ENCODE measurements at regions not wholly inside any gene's neighbourhood (a gene's known extent, or its start where the extent isn't known, plus 50 kb on each side); places are given as distances from the start of the nearest gene placed in this dataset.

DNA sequence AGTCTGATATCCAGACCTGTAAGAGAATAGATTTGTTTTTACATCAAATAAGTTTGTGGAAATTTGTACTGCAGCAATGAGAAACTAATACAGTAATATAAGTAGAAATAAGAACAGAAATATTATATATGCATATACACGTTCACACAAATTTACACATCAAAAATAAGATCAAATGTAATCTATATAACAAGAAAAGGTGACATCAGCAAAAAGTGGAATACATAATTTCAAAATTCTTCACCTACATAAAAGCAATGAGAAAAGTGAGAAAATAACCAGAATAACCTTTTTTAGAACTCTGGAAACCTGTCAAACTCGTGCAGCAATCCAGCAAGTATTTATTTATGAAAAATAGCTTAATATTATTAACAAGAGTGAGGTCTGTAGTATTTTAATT lies 1124.6 kb upstream of the ATXN7L3B start:
- WGBS, 2 donors = 74 to 92% methylated on average over 2 of the region's 2 CpGs
- no peak overlapping the region for H3K4me3 ChIP-seq
- intact Hi-C loops (cut with DNase I; ENCODE audit: low total_unique reads) = no loop called here
- no peak overlapping the region for H3K27ac ChIP-seq
- no peak for DNase-seq
- H3K36me3 ChIP-seq (ENCODE audit: low read depth, missing control alignments) = no peaks in the 10 kb centered on the region
- no peaks in the 10 kb centered on the region for H3K9me3 ChIP-seq
- no peaks in the 10 kb centered on the region for H3K4me1 ChIP-seq
- TF ChIP-seq, protein P1, sequence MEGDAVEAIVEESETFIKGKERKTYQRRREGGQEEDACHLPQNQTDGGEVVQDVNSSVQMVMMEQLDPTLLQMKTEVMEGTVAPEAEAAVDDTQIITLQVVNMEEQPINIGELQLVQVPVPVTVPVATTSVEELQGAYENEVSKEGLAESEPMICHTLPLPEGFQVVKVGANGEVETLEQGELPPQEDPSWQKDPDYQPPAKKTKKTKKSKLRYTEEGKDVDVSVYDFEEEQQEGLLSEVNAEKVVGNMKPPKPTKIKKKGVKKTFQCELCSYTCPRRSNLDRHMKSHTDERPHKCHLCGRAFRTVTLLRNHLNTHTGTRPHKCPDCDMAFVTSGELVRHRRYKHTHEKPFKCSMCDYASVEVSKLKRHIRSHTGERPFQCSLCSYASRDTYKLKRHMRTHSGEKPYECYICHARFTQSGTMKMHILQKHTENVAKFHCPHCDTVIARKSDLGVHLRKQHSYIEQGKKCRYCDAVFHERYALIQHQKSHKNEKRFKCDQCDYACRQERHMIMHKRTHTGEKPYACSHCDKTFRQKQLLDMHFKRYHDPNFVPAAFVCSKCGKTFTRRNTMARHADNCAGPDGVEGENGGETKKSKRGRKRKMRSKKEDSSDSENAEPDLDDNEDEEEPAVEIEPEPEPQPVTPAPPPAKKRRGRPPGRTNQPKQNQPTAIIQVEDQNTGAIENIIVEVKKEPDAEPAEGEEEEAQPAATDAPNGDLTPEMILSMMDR (IDR thresholded peaks at IDR 0.05) = no peak
- no peaks in the 10 kb centered on the region for H3K27me3 ChIP-seq

DNA sequence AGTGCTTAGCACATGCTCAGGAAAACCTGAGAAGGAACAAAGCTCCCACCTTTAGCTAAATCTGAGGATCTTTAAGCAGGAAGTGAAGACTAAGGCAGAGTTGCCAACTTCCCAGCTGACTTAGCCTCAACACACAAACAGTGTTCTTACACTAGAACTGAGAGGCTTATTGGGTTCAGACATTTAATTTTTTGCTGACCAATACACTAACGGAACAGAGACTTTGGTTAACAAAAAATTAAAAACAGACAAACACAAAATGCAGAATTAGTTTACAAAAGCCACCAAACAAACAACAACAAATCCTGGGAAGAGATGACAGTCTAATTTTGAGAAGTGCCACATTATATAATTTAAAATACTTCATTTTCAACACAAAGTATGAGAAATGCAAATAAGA lies 1123.7 kb upstream of the ATXN7L3B start:
- Histone ChIP-seq H3K36me3 (ENCODE audit: low read depth, missing control alignments) (no peaks in the 10 kb centered on the region), H3K27ac (no peak overlapping the region), H3K27me3 (no peaks in the 10 kb centered on the region), H3K4me3 (no peak overlapping the region), H3K9me3 (no peaks in the 10 kb centered on the region), H3K4me1 (no peaks in the 10 kb centered on the region)
- no peak for DNase-seq
- intact Hi-C loops (cut with DNase I; ENCODE audit: low total_unique reads) = no loop called here
- WGBS, 2 donors = 13 to 42% methylated on average over 1 of the region's 1 CpG
- TF ChIP-seq POLR2A (IDR thresholded peaks at IDR 0.05) = no peak
- TF ChIP-seq, protein P1 (IDR thresholded peaks at IDR 0.05) = no peak

DNA sequence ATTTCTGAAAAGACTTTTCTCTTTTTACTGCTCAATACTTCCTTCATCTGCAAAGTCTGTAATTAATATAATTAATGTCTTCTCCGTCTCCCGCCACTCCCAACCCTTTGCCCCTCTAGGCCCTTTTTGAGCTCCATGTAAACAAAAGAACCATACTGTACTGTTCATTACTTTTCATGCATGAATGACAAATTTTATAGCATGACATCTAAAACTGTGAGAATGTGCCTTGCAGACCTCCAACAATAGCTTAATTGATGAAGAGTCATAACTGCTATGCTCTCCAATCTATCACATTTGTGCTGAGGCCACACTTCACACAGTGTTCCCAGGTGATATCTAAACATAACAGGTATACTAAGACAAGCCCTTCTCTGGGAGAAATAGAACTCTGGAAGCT lies 1122.7 kb upstream of the ATXN7L3B start:
- Histone ChIP-seq H3K9me3 (no peaks in the 10 kb centered on the region), H3K36me3 (ENCODE audit: low read depth, missing control alignments) (no peaks in the 10 kb centered on the region), H3K27ac (no peak overlapping the region), H3K4me3 (no peak overlapping the region), H3K4me1 (no peaks in the 10 kb centered on the region), H3K27me3 (no peaks in the 10 kb centered on the region)
- 88% methylated on average over 2 of the region's 2 CpGs for WGBS, 2 donors
- intact Hi-C loops (cut with DNase I; ENCODE audit: low total_unique reads) = no loop called here
- no peak for TF ChIP-seq POLR2A (IDR thresholded peaks at IDR 0.05)
- DNase-seq = no peak

DNA sequence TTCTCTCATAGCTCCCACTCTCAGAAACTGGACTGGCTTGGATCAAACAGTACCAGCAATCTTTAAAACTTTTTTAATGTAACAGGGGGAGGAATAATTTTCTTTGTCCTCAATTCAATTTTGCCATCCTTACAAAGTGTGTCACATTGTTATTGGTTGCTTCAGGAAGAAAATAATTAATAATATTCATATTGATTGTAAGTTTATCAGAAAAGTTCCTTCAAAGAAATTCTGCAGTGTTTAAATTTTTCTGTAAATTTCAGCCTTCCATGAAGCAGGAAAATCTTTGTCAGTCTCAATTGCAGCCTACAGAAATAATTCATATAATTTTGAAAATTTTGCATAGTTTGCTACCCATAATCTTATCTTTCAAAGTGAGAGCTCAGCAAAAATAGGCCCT lies 1119.1 kb upstream of the ATXN7L3B start:
- no peak for DNase-seq
- Histone ChIP-seq H3K9me3 (no peaks in the 10 kb centered on the region), H3K27ac (no peak overlapping the region), H3K36me3 (ENCODE audit: low read depth, missing control alignments) (no peaks in the 10 kb centered on the region), H3K4me3 (no peak overlapping the region), H3K27me3 (no peaks in the 10 kb centered on the region), H3K4me1 (no peaks in the 10 kb centered on the region)
- TF ChIP-seq, protein P1 (IDR thresholded peaks at IDR 0.05) = no peak
- TF ChIP-seq POLR2A (IDR thresholded peaks at IDR 0.05) = no peak
- intact Hi-C loops (cut with DNase I; ENCODE audit: low total_unique reads) = no loop called here

DNA sequence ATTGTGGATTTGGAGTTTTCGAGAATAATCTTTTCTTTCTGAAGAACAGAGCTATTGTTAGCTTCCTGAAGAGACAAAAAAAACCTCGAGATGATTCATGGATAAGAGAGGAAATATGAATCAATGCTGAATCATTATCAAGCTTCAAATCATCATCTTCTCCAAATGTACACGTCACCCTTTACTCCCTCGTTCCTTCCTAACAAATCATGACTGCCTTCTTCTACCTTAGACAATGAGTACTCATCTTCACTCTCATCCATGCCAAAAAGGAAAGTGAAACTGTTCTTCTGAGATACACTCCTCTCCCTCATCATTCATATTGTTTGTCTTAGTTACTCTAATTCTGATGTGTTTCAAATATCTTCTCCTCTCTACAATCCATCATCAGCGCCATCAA lies 1115.8 kb upstream of the ATXN7L3B start:
- no peaks in the 10 kb centered on the region for H3K27me3 ChIP-seq
- no peak overlapping the region for H3K4me3 ChIP-seq
- H3K27ac ChIP-seq = no peak overlapping the region
- H3K36me3 ChIP-seq (ENCODE audit: low read depth, missing control alignments) = no peaks in the 10 kb centered on the region
- WGBS, 2 donors = 62 to 66% methylated on average over 5 of the region's 5 CpGs
- no peak for DNase-seq
- H3K9me3 ChIP-seq = no peaks in the 10 kb centered on the region
- no peaks in the 10 kb centered on the region for H3K4me1 ChIP-seq
- intact Hi-C loops (cut with DNase I; ENCODE audit: low total_unique reads) = no loop called here
- no peak for TF ChIP-seq POLR2A (IDR thresholded peaks at IDR 0.05)
- TF ChIP-seq, protein P1 (IDR thresholded peaks at IDR 0.05) = no peak

All from testis (tissue), 2 donors.